Neutrophil (primary cell): ENCODE measurements at regions not wholly inside any gene's neighbourhood (a gene's known extent, or its start where the extent isn't known, plus 50 kb on each side); places are given as distances from the start of the nearest gene placed in this dataset.

Source experiments
- H3K27ac ChIP-seq: fragments of 200-600 bp; sonication (generic); 2 replicates; pipeline ENCODE4 v1.5.1; 2016; ENCODE audit warnings: mild to moderate bottlenecking, moderate library complexity
- H3K27me3 ChIP-seq: fragments of 200-600 bp; sonication (generic); 2 replicates; pipeline ENCODE4 v1.6.0; 2016; ENCODE audit warnings: mild to moderate bottlenecking
- H3K36me3 ChIP-seq: fragments of 200-600 bp; sonication (generic); 2 replicates; pipeline ENCODE4 v1.5.1; 2017
- H3K4me1 ChIP-seq, 2 experiments: fragments of 200-600 bp in 1 of 2; sonication (generic) in 1 of 2; 1 replicate in 1 of 2; 2 replicates in 1 of 2; pipeline versions ENCODE4 v1.5.1 to v1.6.1; 2013 to 2016; ENCODE audit warnings: low read depth in 1 of 2, low read length in 1 of 2, mild to moderate bottlenecking in 1 of 2, moderate library complexity in 1 of 2; ENCODE audit not compliant: control insufficient read depth in 1 of 2, insufficient read depth in 1 of 2
- H3K4me3 ChIP-seq, 2 experiments: fragments of 200-600 bp in 1 of 2; sonication (generic) in 1 of 2; 1 replicate in 1 of 2; 2 replicates in 1 of 2; pipeline ENCODE4 v1.5.1; 2013 to 2016; ENCODE audit warnings: low read depth in 1 of 2, low read length in 1 of 2, mild to moderate bottlenecking in 1 of 2, moderate library complexity in 1 of 2
- H3K9me3 ChIP-seq: fragments of 200-600 bp; sonication (generic); 2 replicates; pipeline ENCODE4 v1.5.1; 2016
- CTCF ChIP-seq: fragments of 200-600 bp; sonication (generic); IDR thresholded peaks from 2 replicates; pipeline ENCODE4 v1.5.1; 2016; ENCODE audit warnings: antibody characterized with exemption

GRCh38 chr9:71368157-71368556 is 246.7 kb upstream of the TRPM3 start:
- no peak overlapping the region for H3K27ac ChIP-seq
- TF ChIP-seq CTCF, result no peak
- no peaks in the 10 kb centered on the region for H3K4me1 ChIP-seq
- no peak overlapping the region for H3K4me3 ChIP-seq
- H3K27me3 ChIP-seq, result no peaks in the 10 kb centered on the region
- no peaks in the 10 kb centered on the region for H3K36me3 ChIP-seq
- no peaks in the 10 kb centered on the region for H3K9me3 ChIP-seq

DNA sequence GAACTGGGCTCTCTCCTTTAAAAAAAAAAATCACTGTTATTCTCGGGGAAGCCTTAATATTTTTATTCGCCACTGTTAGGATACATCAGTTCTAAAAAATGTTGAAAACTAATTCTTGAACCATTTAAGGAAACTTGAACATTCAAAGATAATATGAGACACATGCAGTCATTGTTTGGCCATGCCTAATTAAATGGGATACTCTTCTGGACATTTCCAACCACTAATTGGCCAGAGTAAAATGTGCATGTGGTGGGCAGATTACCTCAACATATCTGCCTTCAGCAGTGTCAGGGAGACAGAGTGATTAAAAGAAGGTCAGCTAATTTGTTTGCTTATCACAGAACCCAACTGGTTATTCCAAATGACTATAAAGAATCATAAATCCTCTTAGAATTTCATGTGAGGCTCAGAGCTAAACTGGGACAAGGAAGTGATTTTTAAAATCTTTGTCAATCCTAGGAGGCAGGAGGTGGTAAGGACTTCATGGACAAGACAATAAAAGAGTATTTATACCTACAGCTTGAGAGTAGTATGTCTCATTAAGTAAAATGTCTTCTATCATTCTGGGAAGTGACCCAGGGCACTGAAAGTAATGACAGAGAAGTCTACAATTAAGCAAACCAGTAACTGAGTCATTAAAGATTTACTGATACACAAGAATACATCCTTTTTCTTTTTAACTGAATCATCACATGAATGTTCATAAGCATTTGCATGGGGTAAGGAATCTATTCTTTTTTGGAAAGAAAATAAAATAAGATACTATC is 242.9 kb upstream of the TRPM3 start:
- Histone ChIP-seq H3K4me1 (no peaks in the 10 kb centered on the region), H3K36me3 (no peaks in the 10 kb centered on the region), H3K27me3 (no peaks in the 10 kb centered on the region), H3K9me3 (no peaks in the 10 kb centered on the region), H3K27ac (no peak overlapping the region), H3K4me3 (no peak overlapping the region)
- no peak for TF ChIP-seq CTCF

GRCh38 chr9:71363286-71363961 is 242.0 kb upstream of the TRPM3 start:
- no peak for TF ChIP-seq CTCF
- H3K36me3 ChIP-seq, result no peaks in the 10 kb centered on the region
- H3K4me3 ChIP-seq, result no peak overlapping the region
- no peak overlapping the region for H3K27ac ChIP-seq
- H3K9me3 ChIP-seq, result no peaks in the 10 kb centered on the region
- H3K4me1 ChIP-seq, result no peaks in the 10 kb centered on the region
- H3K27me3 ChIP-seq, result no peaks in the 10 kb centered on the region

- Histone ChIP-seq H3K4me1 (no peaks in the 10 kb centered on the region), H3K4me3 (no peak overlapping the region), H3K9me3 (no peaks in the 10 kb centered on the region), H3K27ac (no peak overlapping the region), H3K36me3 (no peaks in the 10 kb centered on the region), H3K27me3 (no peaks in the 10 kb centered on the region)
- TF ChIP-seq CTCF, result no peak
These were observed 239.9 kb upstream of the TRPM3 start for GRCh38 chr9:71361357-71361756.

- no peak overlapping the region for H3K4me3 ChIP-seq
- H3K9me3 ChIP-seq, result no peaks in the 10 kb centered on the region
- H3K27me3 ChIP-seq, result no peaks in the 10 kb centered on the region
- no peaks in the 10 kb centered on the region for H3K36me3 ChIP-seq
- H3K27ac ChIP-seq, result no peak overlapping the region
- TF ChIP-seq CTCF, result no peak
- no peaks in the 10 kb centered on the region for H3K4me1 ChIP-seq
These were observed 235.9 kb upstream of the TRPM3 start for GRCh38 chr9:71357346-71357745.
